HepG2 (cell line): ENCODE measurements at regions not wholly inside any gene's neighbourhood (a gene's known extent, or its start where the extent isn't known, plus 50 kb on each side); places are given as distances from the start of the nearest gene placed in this dataset.

ENCODE experiments used
- ATAC-seq: fragments of 200-7000 bp; cut with Tn5 transposase; 3 replicates; pipeline ENCODE4 v1.9.1; 2020; ENCODE audit warnings: mild to moderate bottlenecking, moderate library complexity
- BruUV-seq: library from RNA; stranded (reverse); fragments of 400-500 nt; replicated peaks from 2 replicates; lab custom pipeline; 2021; lab: Mats Ljungman, UMichigan
- CTCF ChIA-PET: fragments of 300-600 bp; formaldehyde crosslinking; extraction: SDS; loops from one replicate; lab custom pipeline; 2021; ENCODE audit warnings: low total read pairs, inconsistent platforms, low intra/inter-chr PET ratio; lab: Yijun Ruan, JAX
- POLR2A ChIA-PET: fragments of 350-600 bp; sonication (Branson Sonifier 250); formaldehyde crosslinking; loops from one replicate; lab custom pipeline; 2020; ENCODE audit warnings: antibody characterized with exemption, inconsistent platforms; lab: Yijun Ruan, JAX
- DNase-seq: peaks from one replicate; pipeline ENCODE4 v3.0.0-alpha.2; 2015; ENCODE audit warnings: low spot score
- FAIRE-seq: peaks from 3 replicates; lab custom pipeline; 2011; peaks lifted over from hg19 to GRCh38; lab: Jason Lieb, UNC
- H2AFZ ChIP-seq: one replicate; pipeline ENCODE4 v1.6.1; 2011; ENCODE audit warnings: low read length, inconsistent platforms
- H3K27ac ChIP-seq: fragments of 300-600 bp; 3 replicates; pipeline ENCODE4 v1.8.0; 2011; ENCODE audit warnings: mixed run types, mild to moderate bottlenecking, mixed read lengths, low read length, inconsistent platforms; ENCODE audit not compliant: insufficient read depth; ENCODE audit errors: extremely low read length
- H3K27me3 ChIP-seq, 2 experiments: fragments of 200-600 bp in 1 of 2; 2 replicates in 1 of 2; 3 replicates in 1 of 2; pipeline versions ENCODE4 v1.6.0 to v1.8.0; 2011; ENCODE audit warnings: low read length in 2 of 2, mild to moderate bottlenecking in 2 of 2, moderate library complexity in 2 of 2, inconsistent platforms in 1 of 2; ENCODE audit not compliant: insufficient read depth in 2 of 2, control insufficient read depth in 1 of 2
- H3K36me3 ChIP-seq, 2 experiments: fragments of 200-600 bp in 1 of 2; replicated peaks in 1 of 2; 2 replicates in 1 of 2; 3 replicates in 1 of 2; pipeline versions ENCODE4 v1.5.1 to v1.8.0; 2011; ENCODE audit warnings: low read length in 2 of 2, inconsistent platforms in 1 of 2; ENCODE audit not compliant: insufficient read depth in 2 of 2, control insufficient read depth in 1 of 2
- H3K4me1 ChIP-seq: 2 replicates; pipeline ENCODE4 v1.5.1; 2012; ENCODE audit warnings: low read length, inconsistent platforms; ENCODE audit not compliant: insufficient read depth
- H3K4me2 ChIP-seq: 2 replicates; pipeline ENCODE4 v1.6.0; 2011; ENCODE audit warnings: low read depth, low read length, inconsistent platforms
- H3K4me3 ChIP-seq, 3 experiments: fragments of 200-600 bp in 1 of 3; sonication (generic), shearing (Covaris generic) in 1 of 3; replicated peaks in 1 of 3; 2 replicates each; pipeline ENCODE4 v1.5.1; 2011 to 2016; ENCODE audit warnings: low read length in 3 of 3, inconsistent platforms in 2 of 3, low read depth in 2 of 3, mild to moderate bottlenecking in 2 of 3, control low read depth in 1 of 3, mixed read lengths in 1 of 3; ENCODE audit not compliant: insufficient read depth in 1 of 3
- H3K79me2 ChIP-seq: one replicate; pipeline ENCODE4 v1.6.1; 2011; ENCODE audit warnings: low read length, inconsistent platforms; ENCODE audit not compliant: insufficient read depth
- H3K9ac ChIP-seq: 2 replicates; pipeline ENCODE4 v1.6.0; 2011; ENCODE audit warnings: mild to moderate bottlenecking, low read depth, low read length, inconsistent platforms; ENCODE audit not compliant: insufficient read depth
- H3K9me3 ChIP-seq: 2 replicates; pipeline ENCODE4 v1.5.1; 2012; ENCODE audit warnings: mild to moderate bottlenecking, low read length
- H4K20me1 ChIP-seq: 2 replicates; pipeline ENCODE4 v1.6.0; 2011; ENCODE audit warnings: inconsistent platforms, mild to moderate bottlenecking, low read length, moderate library complexity; ENCODE audit not compliant: insufficient read depth
- KLF6 ChIP-seq: IDR thresholded peaks from 2 replicates; pipeline ENCODE4 v1.8.0; 2016; ENCODE audit warnings: missing biosample characterization, missing genetic modification reagents
- TAF15 ChIP-seq: fragments of 200-400 bp; formaldehyde crosslinking; IDR thresholded peaks from one replicate; pipeline ENCODE4 v1.6.1; 2018; ENCODE audit warnings: mild to moderate bottlenecking, low read depth, low read length; ENCODE audit not compliant: poor library complexity, severe bottlenecking
- USF2 ChIP-seq, 2 experiments: sonication (generic) in 1 of 2; formaldehyde crosslinking in 1 of 2; IDR thresholded peaks; 2 replicates each; pipeline versions ENCODE4 v1.5.1 to v1.6.1; 2011 to 2020; ENCODE audit warnings: borderline replicate concordance in 1 of 2, low read depth in 1 of 2, low read length in 1 of 2, mild to moderate bottlenecking in 1 of 2, missing genetic modification reagents in 1 of 2, moderate library complexity in 1 of 2
- ZNF510 ChIP-seq: sonication (generic); formaldehyde crosslinking; IDR thresholded peaks from 2 replicates; pipeline ENCODE4 v1.4.0; 2020; ENCODE audit warnings: low read depth, mild to moderate bottlenecking, missing genetic modification reagents
- ZNF605 ChIP-seq: sonication (generic); formaldehyde crosslinking; IDR thresholded peaks from 2 replicates; pipeline ENCODE4 v1.8.0; 2022; ENCODE audit warnings: mild to moderate bottlenecking, missing genetic modification reagents
- ZSCAN21 ChIP-seq: sonication (generic); formaldehyde crosslinking; IDR thresholded peaks from 2 replicates; pipeline ENCODE4 v1.8.0; 2022; ENCODE audit warnings: mild to moderate bottlenecking, missing genetic modification reagents, moderate library complexity, borderline replicate concordance
- WGBS: methylation state at CpG from one replicate; pipeline ENCODE4 v1.1.6; 2017; ENCODE audit warnings: low lambda C conversion rate; 5-methylcytosine and 5-hydroxymethylcytosine counted together
- in situ Hi-C: cut with HindIII; loops from 2 replicates; pipeline ENCODE4 v1.10.0; 2017; ENCODE audit warnings: low pct_unique_long_range_greater_than_20kb; ENCODE audit not compliant: extremely low pct_ligation_motif_present
- intact Hi-C: fragments of 100-400 bp; cut with micrococcal nuclease; formaldehyde crosslinking; loops from one replicate; pipeline ENCODE4 v1.10.0; 2022; ENCODE audit not compliant: unreplicated experiment
- TF ChIP-seq, protein P1 (sequence below): IDR thresholded peaks from 2 replicates; pipeline ENCODE4 v1.6.1; 2012; ENCODE audit warnings: low read depth, low read length, improper control_type of control experiment
- TF ChIP-seq, protein P2 (sequence below): sonication (generic); formaldehyde crosslinking; IDR thresholded peaks from 2 replicates; pipeline ENCODE4 v1.5.1; 2020; ENCODE audit warnings: missing genetic modification reagents, mild to moderate bottlenecking, borderline replicate concordance
- TF ChIP-seq, protein P3 (sequence below): sonication (generic); formaldehyde crosslinking; IDR thresholded peaks from 2 replicates; pipeline ENCODE4 v1.4.0; 2020; ENCODE audit warnings: missing genetic modification reagents, borderline replicate concordance

- Histone ChIP-seq H3K27me3 (no peaks in the 10 kb centered on the region), H3K9me3 (no peaks in the 10 kb centered on the region), H3K27ac (no peak overlapping the region), H3K4me2 (no peak overlapping the region), H3K9ac (no peak overlapping the region), H3K36me3 (no peaks in the 10 kb centered on the region), H4K20me1 (no peaks in the 10 kb centered on the region), H2AFZ (no peak overlapping the region), H3K4me3 (no peak overlapping the region), H3K4me1 (no peaks in the 10 kb centered on the region), H3K79me2 (no peaks in the 10 kb centered on the region)
- DNase-seq (no peak), FAIRE-seq (no peak), ATAC-seq (peak; percentile 64)
- in situ Hi-C loops = no loop called here
- intact Hi-C loops = no loop called here
- BruUV-seq = no TSS peak
- ChIA-PET CTCF (no interaction called here), POLR2A (no interaction called here)
- TF ChIP-seq, protein P1, sequence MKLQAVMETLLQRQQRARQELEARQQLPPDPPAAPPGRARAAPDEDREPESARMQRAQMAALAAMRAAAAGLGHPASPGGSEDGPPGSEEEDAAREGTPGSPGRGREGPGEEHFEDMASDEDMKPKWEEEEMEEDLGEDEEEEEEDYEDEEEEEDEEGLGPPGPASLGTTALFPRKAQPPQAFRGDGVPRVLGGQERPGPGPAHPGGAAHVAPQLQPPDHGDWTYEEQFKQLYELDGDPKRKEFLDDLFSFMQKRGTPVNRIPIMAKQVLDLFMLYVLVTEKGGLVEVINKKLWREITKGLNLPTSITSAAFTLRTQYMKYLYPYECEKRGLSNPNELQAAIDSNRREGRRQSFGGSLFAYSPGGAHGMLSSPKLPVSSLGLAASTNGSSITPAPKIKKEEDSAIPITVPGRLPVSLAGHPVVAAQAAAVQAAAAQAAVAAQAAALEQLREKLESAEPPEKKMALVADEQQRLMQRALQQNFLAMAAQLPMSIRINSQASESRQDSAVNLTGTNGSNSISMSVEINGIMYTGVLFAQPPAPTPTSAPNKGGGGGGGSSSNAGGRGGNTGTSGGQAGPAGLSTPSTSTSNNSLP = no peak
- no peak for TF ChIP-seq KLF6
- TF ChIP-seq ZNF605 (CRISPR knock-in tag) = no peak
- no peak for TF ChIP-seq ZNF510
- TF ChIP-seq, protein P2, sequence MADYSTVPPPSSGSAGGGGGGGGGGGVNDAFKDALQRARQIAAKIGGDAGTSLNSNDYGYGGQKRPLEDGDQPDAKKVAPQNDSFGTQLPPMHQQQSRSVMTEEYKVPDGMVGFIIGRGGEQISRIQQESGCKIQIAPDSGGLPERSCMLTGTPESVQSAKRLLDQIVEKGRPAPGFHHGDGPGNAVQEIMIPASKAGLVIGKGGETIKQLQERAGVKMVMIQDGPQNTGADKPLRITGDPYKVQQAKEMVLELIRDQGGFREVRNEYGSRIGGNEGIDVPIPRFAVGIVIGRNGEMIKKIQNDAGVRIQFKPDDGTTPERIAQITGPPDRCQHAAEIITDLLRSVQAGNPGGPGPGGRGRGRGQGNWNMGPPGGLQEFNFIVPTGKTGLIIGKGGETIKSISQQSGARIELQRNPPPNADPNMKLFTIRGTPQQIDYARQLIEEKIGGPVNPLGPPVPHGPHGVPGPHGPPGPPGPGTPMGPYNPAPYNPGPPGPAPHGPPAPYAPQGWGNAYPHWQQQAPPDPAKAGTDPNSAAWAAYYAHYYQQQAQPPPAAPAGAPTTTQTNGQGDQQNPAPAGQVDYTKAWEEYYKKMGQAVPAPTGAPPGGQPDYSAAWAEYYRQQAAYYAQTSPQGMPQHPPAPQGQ (CRISPR knock-in tag) = no peak
- no peak for TF ChIP-seq ZSCAN21 (CRISPR knock-in tag)
- TF ChIP-seq, protein P3, sequence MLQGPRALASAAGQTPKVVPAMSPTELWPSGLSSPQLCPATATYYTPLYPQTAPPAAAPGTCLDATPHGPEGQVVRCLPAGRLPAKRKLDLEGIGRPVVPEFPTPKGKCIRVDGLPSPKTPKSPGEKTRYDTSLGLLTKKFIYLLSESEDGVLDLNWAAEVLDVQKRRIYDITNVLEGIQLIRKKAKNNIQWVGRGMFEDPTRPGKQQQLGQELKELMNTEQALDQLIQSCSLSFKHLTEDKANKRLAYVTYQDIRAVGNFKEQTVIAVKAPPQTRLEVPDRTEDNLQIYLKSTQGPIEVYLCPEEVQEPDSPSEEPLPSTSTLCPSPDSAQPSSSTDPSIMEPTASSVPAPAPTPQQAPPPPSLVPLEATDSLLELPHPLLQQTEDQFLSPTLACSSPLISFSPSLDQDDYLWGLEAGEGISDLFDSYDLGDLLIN (CRISPR knock-in tag) = no peak
- TF ChIP-seq USF2 (IDR thresholded peaks at IDR 0.05; ENCODE audit: low read depth, low read length) = no peak
- TF ChIP-seq USF2 (CRISPR knock-in tag; IDR thresholded peaks at IDR 0.05; ENCODE audit: borderline replicate concordance) = no peak
- TF ChIP-seq TAF15 = no peak
- 1% methylated on average over 5 of the region's 5 CpGs for WGBS
Observed at GRCh38 chr14:45559626-45560025, 306.6 kb upstream of the MIS18BP1 start.
